WTC11 (cell line): ENCODE measurements at regions not wholly inside any gene's neighbourhood (a gene's known extent, or its start where the extent isn't known, plus 50 kb on each side); places are given as distances from the start of the nearest gene placed in this dataset.

ENCODE experiments used
- ELF4 ChIP-seq: sonication (generic); formaldehyde crosslinking; IDR thresholded peaks from 2 replicates; pipeline ENCODE4 v1.8.1; 2022; ENCODE audit warnings: low read depth, mild to moderate bottlenecking, moderate library complexity, missing genetic modification reagents
- SMAD4 ChIP-seq: sonication (generic); formaldehyde crosslinking; IDR thresholded peaks from 2 replicates; pipeline ENCODE4 v1.8.0; 2022; ENCODE audit warnings: mild to moderate bottlenecking, missing genetic modification reagents
- SP1 ChIP-seq: sonication (generic); formaldehyde crosslinking; conservative IDR thresholded peaks from 2 replicates; pipeline ENCODE4 v1.8.1; 2022; ENCODE audit warnings: missing genetic modification reagents
- TEAD4 ChIP-seq: sonication (generic); formaldehyde crosslinking; IDR thresholded peaks from 2 replicates; pipeline ENCODE4 v1.8.0; 2022; ENCODE audit warnings: mild to moderate bottlenecking, missing genetic modification reagents
- TP53 ChIP-seq: sonication (generic); formaldehyde crosslinking; IDR thresholded peaks from 2 replicates; pipeline ENCODE4 v1.8.1; 2023; ENCODE audit warnings: mild to moderate bottlenecking, missing genetic modification reagents
- TF ChIP-seq, protein P1 (sequence below): sonication (generic); formaldehyde crosslinking; IDR thresholded peaks from 2 replicates; pipeline ENCODE4 v1.8.1; 2022; ENCODE audit warnings: mild to moderate bottlenecking, missing genetic modification reagents, moderate library complexity, borderline replicate concordance
- TF ChIP-seq, protein P2 (sequence below): fragments of 200-600 bp; IDR thresholded peaks from 2 replicates; pipeline ENCODE4 v1.8.0; 2022; ENCODE audit warnings: antibody characterized with exemption
- TF ChIP-seq, protein P3 (sequence below): sonication (generic); formaldehyde crosslinking; IDR thresholded peaks from 2 replicates; pipeline ENCODE4 v1.8.1; 2023; ENCODE audit warnings: mild to moderate bottlenecking, missing genetic modification reagents, borderline replicate concordance
- TF ChIP-seq, protein P4 (sequence below): sonication (generic); formaldehyde crosslinking; IDR thresholded peaks from 2 replicates; pipeline ENCODE4 v1.8.1; 2023; ENCODE audit warnings: mild to moderate bottlenecking, missing genetic modification reagents, moderate library complexity

GRCh38 chr18:28855524-28855923 lies 678.6 kb upstream of the CDH2 start:
- TF ChIP-seq, protein P1, sequence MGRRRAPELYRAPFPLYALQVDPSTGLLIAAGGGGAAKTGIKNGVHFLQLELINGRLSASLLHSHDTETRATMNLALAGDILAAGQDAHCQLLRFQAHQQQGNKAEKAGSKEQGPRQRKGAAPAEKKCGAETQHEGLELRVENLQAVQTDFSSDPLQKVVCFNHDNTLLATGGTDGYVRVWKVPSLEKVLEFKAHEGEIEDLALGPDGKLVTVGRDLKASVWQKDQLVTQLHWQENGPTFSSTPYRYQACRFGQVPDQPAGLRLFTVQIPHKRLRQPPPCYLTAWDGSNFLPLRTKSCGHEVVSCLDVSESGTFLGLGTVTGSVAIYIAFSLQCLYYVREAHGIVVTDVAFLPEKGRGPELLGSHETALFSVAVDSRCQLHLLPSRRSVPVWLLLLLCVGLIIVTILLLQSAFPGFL (CRISPR knock-in tag) = no peak
- no peak for TF ChIP-seq TP53 (CRISPR knock-in tag)
- TF ChIP-seq, protein P2, sequence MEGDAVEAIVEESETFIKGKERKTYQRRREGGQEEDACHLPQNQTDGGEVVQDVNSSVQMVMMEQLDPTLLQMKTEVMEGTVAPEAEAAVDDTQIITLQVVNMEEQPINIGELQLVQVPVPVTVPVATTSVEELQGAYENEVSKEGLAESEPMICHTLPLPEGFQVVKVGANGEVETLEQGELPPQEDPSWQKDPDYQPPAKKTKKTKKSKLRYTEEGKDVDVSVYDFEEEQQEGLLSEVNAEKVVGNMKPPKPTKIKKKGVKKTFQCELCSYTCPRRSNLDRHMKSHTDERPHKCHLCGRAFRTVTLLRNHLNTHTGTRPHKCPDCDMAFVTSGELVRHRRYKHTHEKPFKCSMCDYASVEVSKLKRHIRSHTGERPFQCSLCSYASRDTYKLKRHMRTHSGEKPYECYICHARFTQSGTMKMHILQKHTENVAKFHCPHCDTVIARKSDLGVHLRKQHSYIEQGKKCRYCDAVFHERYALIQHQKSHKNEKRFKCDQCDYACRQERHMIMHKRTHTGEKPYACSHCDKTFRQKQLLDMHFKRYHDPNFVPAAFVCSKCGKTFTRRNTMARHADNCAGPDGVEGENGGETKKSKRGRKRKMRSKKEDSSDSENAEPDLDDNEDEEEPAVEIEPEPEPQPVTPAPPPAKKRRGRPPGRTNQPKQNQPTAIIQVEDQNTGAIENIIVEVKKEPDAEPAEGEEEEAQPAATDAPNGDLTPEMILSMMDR = no peak
- TF ChIP-seq, protein P3, sequence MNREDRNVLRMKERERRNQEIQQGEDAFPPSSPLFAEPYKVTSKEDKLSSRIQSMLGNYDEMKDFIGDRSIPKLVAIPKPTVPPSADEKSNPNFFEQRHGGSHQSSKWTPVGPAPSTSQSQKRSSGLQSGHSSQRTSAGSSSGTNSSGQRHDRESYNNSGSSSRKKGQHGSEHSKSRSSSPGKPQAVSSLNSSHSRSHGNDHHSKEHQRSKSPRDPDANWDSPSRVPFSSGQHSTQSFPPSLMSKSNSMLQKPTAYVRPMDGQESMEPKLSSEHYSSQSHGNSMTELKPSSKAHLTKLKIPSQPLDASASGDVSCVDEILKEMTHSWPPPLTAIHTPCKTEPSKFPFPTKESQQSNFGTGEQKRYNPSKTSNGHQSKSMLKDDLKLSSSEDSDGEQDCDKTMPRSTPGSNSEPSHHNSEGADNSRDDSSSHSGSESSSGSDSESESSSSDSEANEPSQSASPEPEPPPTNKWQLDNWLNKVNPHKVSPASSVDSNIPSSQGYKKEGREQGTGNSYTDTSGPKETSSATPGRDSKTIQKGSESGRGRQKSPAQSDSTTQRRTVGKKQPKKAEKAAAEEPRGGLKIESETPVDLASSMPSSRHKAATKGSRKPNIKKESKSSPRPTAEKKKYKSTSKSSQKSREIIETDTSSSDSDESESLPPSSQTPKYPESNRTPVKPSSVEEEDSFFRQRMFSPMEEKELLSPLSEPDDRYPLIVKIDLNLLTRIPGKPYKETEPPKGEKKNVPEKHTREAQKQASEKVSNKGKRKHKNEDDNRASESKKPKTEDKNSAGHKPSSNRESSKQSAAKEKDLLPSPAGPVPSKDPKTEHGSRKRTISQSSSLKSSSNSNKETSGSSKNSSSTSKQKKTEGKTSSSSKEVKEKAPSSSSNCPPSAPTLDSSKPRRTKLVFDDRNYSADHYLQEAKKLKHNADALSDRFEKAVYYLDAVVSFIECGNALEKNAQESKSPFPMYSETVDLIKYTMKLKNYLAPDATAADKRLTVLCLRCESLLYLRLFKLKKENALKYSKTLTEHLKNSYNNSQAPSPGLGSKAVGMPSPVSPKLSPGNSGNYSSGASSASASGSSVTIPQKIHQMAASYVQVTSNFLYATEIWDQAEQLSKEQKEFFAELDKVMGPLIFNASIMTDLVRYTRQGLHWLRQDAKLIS = no peak
- TF ChIP-seq SP1 (CRISPR knock-in tag) = no peak
- no peak for TF ChIP-seq SMAD4 (CRISPR knock-in tag)
- TF ChIP-seq, protein P4, sequence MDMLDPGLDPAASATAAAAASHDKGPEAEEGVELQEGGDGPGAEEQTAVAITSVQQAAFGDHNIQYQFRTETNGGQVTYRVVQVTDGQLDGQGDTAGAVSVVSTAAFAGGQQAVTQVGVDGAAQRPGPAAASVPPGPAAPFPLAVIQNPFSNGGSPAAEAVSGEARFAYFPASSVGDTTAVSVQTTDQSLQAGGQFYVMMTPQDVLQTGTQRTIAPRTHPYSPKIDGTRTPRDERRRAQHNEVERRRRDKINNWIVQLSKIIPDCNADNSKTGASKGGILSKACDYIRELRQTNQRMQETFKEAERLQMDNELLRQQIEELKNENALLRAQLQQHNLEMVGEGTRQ = no peak
- no peak for TF ChIP-seq ELF4
- TF ChIP-seq TEAD4 = no peak
